ENCODE measurements at regions not wholly inside any gene's neighbourhood (a gene's known extent, or its start where the extent isn't known, plus 50 kb on each side); places are given as distances from the start of the nearest gene placed in this dataset.

- TF ChIP-seq ZSCAN30 (tag by site-specific recombination; IDR thresholded peaks at IDR 0.05) (no peak), ZFP3 (tag by site-specific recombination; IDR thresholded peaks at IDR 0.05; ENCODE audit: low read depth) (no peak)
These were observed 71.1 kb downstream of the IGSF1 start (continued) for GRCh38 chrX:131217989-131218388.

GRCh38 chrX:131216828-131217227, 72.3 kb downstream of the IGSF1 start:
- CTCF ChIA-PET = interaction anchor here (0.6 kb wide), 1 partner anchor 677 kb away, joined by 4 read pairs; no protein-coding TSS in a partner anchor
- no peak for TF ChIP-seq ZNF146 (tag by site-specific recombination; IDR thresholded peaks at IDR 0.05)
- TF ChIP-seq ZNF112 (tag by site-specific recombination; IDR thresholded peaks at IDR 0.05) = no peak
- TF ChIP-seq GLIS1 (tag by site-specific recombination; IDR thresholded peaks at IDR 0.05) = no peak
- TF ChIP-seq ZNF629 (tag by site-specific recombination; IDR thresholded peaks at IDR 0.05) = no peak
- TF ChIP-seq EGR2 (tag by site-specific recombination; IDR thresholded peaks at IDR 0.05; ENCODE audit: low read depth) = no peak
- TF ChIP-seq SCRT2 (tag by site-specific recombination; IDR thresholded peaks at IDR 0.05) = no peak
- TF ChIP-seq ZNF76 (tag by site-specific recombination; IDR thresholded peaks at IDR 0.05; ENCODE audit: borderline replicate concordance, low read depth) = no peak
- TF ChIP-seq ZNF19 (tag by site-specific recombination; IDR thresholded peaks at IDR 0.05; ENCODE audit: low read depth) = no peak
- no peak for TF ChIP-seq ZFP37 (tag by site-specific recombination; IDR thresholded peaks at IDR 0.05)
- no peak for TF ChIP-seq ZNF391 (tag by site-specific recombination; IDR thresholded peaks at IDR 0.05; ENCODE audit: borderline replicate concordance, low read depth)
- no peak for TF ChIP-seq YY1 (tag by site-specific recombination; IDR thresholded peaks at IDR 0.05)
- no peak for TF ChIP-seq ZNF555 (tag by site-specific recombination; conservative IDR thresholded peaks at IDR 0.05)
- no peak for TF ChIP-seq ZNF184 (tag by site-specific recombination; IDR thresholded peaks at IDR 0.05)
- H3K36me3 ChIP-seq (ENCODE audit: control insufficient read depth in 2 of 2, insufficient read depth in 1 of 2, low read length in 2 of 2) = no peaks in the 10 kb centered on the region
- H3K4me1 ChIP-seq (ENCODE audit: control insufficient read depth, insufficient read depth, low read length) = no peaks in the 10 kb centered on the region
- no peak overlapping the region for H3K4me3 ChIP-seq (ENCODE audit: low read depth, low read length)
- no peaks in the 10 kb centered on the region for H3K9me3 ChIP-seq (ENCODE audit: control insufficient read depth, insufficient read depth, low read depth, low read length)
- POLR2A ChIA-PET = no interaction called here
- no peak overlapping the region for H3K27ac ChIP-seq (ENCODE audit: extremely low read depth, low read depth, low read length)

- Histone ChIP-seq H3K4me3 (ENCODE audit: low read depth, low read length) (no peak overlapping the region), H3K36me3 (ENCODE audit: control insufficient read depth in 2 of 2, insufficient read depth in 1 of 2, low read length in 2 of 2) (no peaks in the 10 kb centered on the region), H3K4me1 (ENCODE audit: control insufficient read depth, insufficient read depth, low read length) (no peaks in the 10 kb centered on the region), H3K9me3 (ENCODE audit: control insufficient read depth, insufficient read depth, low read depth, low read length) (no peaks in the 10 kb centered on the region), H3K27ac (ENCODE audit: extremely low read depth, low read depth, low read length) (no peak overlapping the region)
- ChIA-PET CTCF (no interaction called here), POLR2A (no interaction called here)
- no peak for TF ChIP-seq ZNF223 (tag by site-specific recombination; IDR thresholded peaks at IDR 0.05)
- no peak for TF ChIP-seq ZNF121 (tag by site-specific recombination; IDR thresholded peaks at IDR 0.05)
- no peak for TF ChIP-seq ZNF670 (tag by site-specific recombination; IDR thresholded peaks at IDR 0.05; ENCODE audit: low read depth)
- no peak for TF ChIP-seq ZNF16 (tag by site-specific recombination; IDR thresholded peaks at IDR 0.05; ENCODE audit: low read depth)
- no peak for TF ChIP-seq ZNF114 (tag by site-specific recombination; IDR thresholded peaks at IDR 0.05)
- TF ChIP-seq ZNF645 (tag by site-specific recombination; IDR thresholded peaks at IDR 0.05) = no peak
- no peak for TF ChIP-seq ZNF629 (tag by site-specific recombination; IDR thresholded peaks at IDR 0.05)
- TF ChIP-seq PATZ1 (tag by site-specific recombination; IDR thresholded peaks at IDR 0.05) = no peak
These were observed 75.7 kb downstream of the IGSF1 start for GRCh38 chrX:131213400-131213799.

Data from HEK293 (cell line).